SK-N-SH treated with all-trans-retinoic acid at 6 μM for 48 hours (cell line): ENCODE measurements at regions not wholly inside any gene's neighbourhood (a gene's known extent, or its start where the extent isn't known, plus 50 kb on each side); places are given as distances from the start of the nearest gene placed in this dataset.

ENCODE experiments used
- CSDC2 ChIP-seq: fragments of 250-450 bp; sonication (Bioruptor Pico); IDR thresholded peaks from 2 replicates; pipeline ENCODE4 v1.5.0; 2020; ENCODE audit warnings: mild to moderate bottlenecking, moderate library complexity
- OSR1 ChIP-seq: fragments of 250-450 bp; sonication (Bioruptor Pico); IDR thresholded peaks from 2 replicates; pipeline ENCODE4 v1.8.0; 2022; ENCODE audit warnings: moderate library complexity, mild to moderate bottlenecking, inconsistent platforms
- SNAI2 ChIP-seq: fragments of 250-450 bp; sonication (Bioruptor Pico); IDR thresholded peaks from 2 replicates; pipeline ENCODE4 v1.5.0; 2020; ENCODE audit warnings: mild to moderate bottlenecking, moderate library complexity
- TCF4 ChIP-seq: fragments of 250-450 bp; sonication (Bioruptor Pico); IDR thresholded peaks from 2 replicates; pipeline ENCODE4 v1.8.0; 2021; ENCODE audit warnings: mild to moderate bottlenecking, moderate library complexity, borderline replicate concordance
- ZC3H10 ChIP-seq: fragments of 250-450 bp; sonication (Bioruptor Pico); IDR thresholded peaks from 2 replicates; pipeline ENCODE4 v1.5.1; 2021; ENCODE audit warnings: mild to moderate bottlenecking, moderate library complexity
- ZFP3 ChIP-seq: fragments of 250-450 bp; sonication (Bioruptor Pico); IDR thresholded peaks from 2 replicates; pipeline ENCODE4 v1.5.0; 2020; ENCODE audit warnings: mild to moderate bottlenecking, moderate library complexity
- ZFP30 ChIP-seq: fragments of 450-650 bp; formaldehyde crosslinking; IDR thresholded peaks from 2 replicates; pipeline ENCODE4 v1.5.0; 2022; ENCODE audit warnings: mild to moderate bottlenecking, moderate library complexity
- ZNF565 ChIP-seq: fragments of 450-650 bp; formaldehyde crosslinking; conservative IDR thresholded peaks from 2 replicates; pipeline ENCODE4 v1.5.0; 2020; ENCODE audit warnings: low read depth, mild to moderate bottlenecking, moderate library complexity
- ZNF8 ChIP-seq: fragments of 450-650 bp; formaldehyde crosslinking; IDR thresholded peaks from 2 replicates; pipeline ENCODE4 v1.5.0; 2020; ENCODE audit warnings: mild to moderate bottlenecking, moderate library complexity
- TF ChIP-seq, protein P1 (sequence below): fragments of 250-450 bp; sonication (Bioruptor Pico); IDR thresholded peaks from 2 replicates; pipeline ENCODE4 v1.5.1; 2020; ENCODE audit warnings: low read depth, mild to moderate bottlenecking, moderate library complexity
- TF ChIP-seq, protein P2 (sequence below): fragments of 250-450 bp; sonication (Bioruptor Pico); IDR thresholded peaks from 2 replicates; pipeline ENCODE4 v1.8.0; 2020; ENCODE audit warnings: mild to moderate bottlenecking, moderate library complexity, borderline replicate concordance
- TF ChIP-seq, protein P3 (sequence below): fragments of 250-450 bp; sonication (Bioruptor Pico); IDR thresholded peaks from 2 replicates; pipeline ENCODE4 v1.5.0; 2020; ENCODE audit warnings: mild to moderate bottlenecking, moderate library complexity

DNA sequence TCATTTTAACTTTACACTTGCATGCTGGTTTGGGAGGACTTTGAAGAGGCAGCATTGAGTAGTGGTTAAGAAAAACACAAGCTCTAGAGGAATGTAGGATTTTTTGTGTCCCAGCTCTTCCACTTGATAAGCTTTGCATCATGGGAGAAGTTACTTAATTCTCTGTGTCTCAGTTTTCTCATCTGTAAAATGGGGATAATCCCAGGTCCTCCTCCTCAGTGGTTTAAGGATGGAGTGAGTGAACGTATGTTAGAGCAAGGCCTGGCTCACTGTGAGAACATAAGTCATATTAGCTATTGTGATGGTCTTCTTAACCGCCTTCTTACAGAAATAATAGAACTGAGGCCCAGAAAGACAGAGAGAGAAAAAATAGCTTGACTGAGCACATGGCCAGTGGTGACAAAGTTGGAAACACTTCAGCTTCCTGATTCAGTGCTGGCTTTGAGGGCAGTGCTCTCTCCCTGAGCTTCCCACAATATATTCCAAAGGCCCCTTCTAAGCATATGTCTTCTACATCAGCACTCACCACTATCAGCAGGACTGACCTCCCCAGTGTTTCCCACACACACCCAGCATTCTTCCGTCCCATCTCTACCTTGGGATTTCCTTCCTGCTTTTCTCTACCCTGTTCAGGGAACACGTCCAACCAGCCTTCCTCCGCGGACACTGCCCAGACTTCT is 214.9 kb upstream of the TNP1 start:
- TF ChIP-seq SNAI2 (no peak), CSDC2 (no peak), ZNF565 (no peak), ZFP3 (CRISPR knock-in tag) (no peak), ZNF8 (no peak), ZFP30 (CRISPR knock-in tag) (no peak), ZC3H10 (CRISPR knock-in tag) (no peak), TCF4 (CRISPR knock-in tag) (no peak), OSR1 (CRISPR knock-in tag) (no peak)
- TF ChIP-seq, protein P1, sequence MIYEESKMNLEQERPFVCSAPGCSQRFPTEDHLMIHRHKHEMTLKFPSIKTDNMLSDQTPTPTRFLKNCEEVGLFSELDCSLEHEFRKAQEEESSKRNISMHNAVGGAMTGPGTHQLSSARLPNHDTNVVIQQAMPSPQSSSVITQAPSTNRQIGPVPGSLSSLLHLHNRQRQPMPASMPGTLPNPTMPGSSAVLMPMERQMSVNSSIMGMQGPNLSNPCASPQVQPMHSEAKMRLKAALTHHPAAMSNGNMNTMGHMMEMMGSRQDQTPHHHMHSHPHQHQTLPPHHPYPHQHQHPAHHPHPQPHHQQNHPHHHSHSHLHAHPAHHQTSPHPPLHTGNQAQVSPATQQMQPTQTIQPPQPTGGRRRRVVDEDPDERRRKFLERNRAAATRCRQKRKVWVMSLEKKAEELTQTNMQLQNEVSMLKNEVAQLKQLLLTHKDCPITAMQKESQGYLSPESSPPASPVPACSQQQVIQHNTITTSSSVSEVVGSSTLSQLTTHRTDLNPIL (CRISPR knock-in tag): no peak
- TF ChIP-seq, protein P2, sequence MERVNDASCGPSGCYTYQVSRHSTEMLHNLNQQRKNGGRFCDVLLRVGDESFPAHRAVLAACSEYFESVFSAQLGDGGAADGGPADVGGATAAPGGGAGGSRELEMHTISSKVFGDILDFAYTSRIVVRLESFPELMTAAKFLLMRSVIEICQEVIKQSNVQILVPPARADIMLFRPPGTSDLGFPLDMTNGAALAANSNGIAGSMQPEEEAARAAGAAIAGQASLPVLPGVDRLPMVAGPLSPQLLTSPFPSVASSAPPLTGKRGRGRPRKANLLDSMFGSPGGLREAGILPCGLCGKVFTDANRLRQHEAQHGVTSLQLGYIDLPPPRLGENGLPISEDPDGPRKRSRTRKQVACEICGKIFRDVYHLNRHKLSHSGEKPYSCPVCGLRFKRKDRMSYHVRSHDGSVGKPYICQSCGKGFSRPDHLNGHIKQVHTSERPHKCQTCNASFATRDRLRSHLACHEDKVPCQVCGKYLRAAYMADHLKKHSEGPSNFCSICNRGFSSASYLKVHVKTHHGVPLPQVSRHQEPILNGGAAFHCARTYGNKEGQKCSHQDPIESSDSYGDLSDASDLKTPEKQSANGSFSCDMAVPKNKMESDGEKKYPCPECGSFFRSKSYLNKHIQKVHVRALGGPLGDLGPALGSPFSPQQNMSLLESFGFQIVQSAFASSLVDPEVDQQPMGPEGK: no peak
- TF ChIP-seq, protein P3, sequence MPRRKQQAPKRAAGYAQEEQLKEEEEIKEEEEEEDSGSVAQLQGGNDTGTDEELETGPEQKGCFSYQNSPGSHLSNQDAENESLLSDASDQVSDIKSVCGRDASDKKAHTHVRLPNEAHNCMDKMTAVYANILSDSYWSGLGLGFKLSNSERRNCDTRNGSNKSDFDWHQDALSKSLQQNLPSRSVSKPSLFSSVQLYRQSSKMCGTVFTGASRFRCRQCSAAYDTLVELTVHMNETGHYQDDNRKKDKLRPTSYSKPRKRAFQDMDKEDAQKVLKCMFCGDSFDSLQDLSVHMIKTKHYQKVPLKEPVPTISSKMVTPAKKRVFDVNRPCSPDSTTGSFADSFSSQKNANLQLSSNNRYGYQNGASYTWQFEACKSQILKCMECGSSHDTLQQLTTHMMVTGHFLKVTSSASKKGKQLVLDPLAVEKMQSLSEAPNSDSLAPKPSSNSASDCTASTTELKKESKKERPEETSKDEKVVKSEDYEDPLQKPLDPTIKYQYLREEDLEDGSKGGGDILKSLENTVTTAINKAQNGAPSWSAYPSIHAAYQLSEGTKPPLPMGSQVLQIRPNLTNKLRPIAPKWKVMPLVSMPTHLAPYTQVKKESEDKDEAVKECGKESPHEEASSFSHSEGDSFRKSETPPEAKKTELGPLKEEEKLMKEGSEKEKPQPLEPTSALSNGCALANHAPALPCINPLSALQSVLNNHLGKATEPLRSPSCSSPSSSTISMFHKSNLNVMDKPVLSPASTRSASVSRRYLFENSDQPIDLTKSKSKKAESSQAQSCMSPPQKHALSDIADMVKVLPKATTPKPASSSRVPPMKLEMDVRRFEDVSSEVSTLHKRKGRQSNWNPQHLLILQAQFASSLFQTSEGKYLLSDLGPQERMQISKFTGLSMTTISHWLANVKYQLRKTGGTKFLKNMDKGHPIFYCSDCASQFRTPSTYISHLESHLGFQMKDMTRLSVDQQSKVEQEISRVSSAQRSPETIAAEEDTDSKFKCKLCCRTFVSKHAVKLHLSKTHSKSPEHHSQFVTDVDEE: no peak
